ENCODE measurements at regions not wholly inside any gene's neighbourhood (a gene's known extent, or its start where the extent isn't known, plus 50 kb on each side); places are given as distances from the start of the nearest gene placed in this dataset.

DNA sequence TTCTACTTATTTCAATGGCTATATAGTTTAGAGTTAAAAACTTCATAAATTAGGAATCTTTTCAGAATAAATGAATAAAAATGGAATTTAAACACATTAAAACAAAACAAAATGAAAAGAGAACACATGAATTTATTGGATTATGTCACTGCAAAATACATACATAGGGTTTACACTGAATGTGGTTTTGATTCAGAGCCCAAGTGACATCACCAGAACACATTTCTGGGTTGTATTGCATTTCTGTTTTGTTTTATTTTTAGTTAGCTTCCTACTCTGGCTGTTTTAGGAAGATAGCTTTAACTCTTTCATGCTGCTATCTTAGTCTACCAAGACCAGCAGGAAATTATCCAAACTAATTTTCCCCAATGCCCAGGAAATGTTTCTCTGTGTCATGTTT, 1935.0 kb downstream of the EFNA5 start:
- TF ChIP-seq, protein P1, sequence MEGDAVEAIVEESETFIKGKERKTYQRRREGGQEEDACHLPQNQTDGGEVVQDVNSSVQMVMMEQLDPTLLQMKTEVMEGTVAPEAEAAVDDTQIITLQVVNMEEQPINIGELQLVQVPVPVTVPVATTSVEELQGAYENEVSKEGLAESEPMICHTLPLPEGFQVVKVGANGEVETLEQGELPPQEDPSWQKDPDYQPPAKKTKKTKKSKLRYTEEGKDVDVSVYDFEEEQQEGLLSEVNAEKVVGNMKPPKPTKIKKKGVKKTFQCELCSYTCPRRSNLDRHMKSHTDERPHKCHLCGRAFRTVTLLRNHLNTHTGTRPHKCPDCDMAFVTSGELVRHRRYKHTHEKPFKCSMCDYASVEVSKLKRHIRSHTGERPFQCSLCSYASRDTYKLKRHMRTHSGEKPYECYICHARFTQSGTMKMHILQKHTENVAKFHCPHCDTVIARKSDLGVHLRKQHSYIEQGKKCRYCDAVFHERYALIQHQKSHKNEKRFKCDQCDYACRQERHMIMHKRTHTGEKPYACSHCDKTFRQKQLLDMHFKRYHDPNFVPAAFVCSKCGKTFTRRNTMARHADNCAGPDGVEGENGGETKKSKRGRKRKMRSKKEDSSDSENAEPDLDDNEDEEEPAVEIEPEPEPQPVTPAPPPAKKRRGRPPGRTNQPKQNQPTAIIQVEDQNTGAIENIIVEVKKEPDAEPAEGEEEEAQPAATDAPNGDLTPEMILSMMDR (IDR thresholded peaks at IDR 0.05; ENCODE audit: insufficient read depth, low read length, poor library complexity, severe bottlenecking): no peak

DNA sequence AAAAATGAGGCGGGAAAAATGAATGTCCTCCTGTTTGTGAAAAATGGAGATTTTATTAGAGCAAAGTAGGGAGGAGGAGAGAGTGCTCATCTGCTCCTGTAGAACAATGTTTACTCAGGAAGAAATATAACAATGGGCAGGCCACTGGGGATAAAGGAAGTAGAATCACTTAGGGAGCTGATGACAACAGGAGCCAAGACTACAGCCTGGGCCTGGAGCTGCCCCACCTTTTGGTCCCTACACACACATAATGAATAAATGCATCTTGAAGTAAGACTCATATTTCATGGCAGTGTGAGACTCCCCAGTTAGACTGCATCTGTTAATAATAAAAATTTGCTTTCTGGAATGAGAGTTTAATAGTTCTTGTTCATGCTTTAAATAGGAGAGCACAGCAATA, 1939.8 kb downstream of the EFNA5 start:
- TF ChIP-seq, protein P1 (IDR thresholded peaks at IDR 0.05; ENCODE audit: insufficient read depth, low read length, poor library complexity, severe bottlenecking): no peak
- Histone ChIP-seq H3K36me3 (ENCODE audit: control insufficient read depth, insufficient read depth, low read length) (no peaks in the 10 kb centered on the region), H3K4me3 (ENCODE audit: low read depth, low read length) (no peak overlapping the region), H3K27me3 (ENCODE audit: control insufficient read depth, insufficient read depth, low read length) (no peaks in the 10 kb centered on the region)
- no peak for DNase-seq (ENCODE audit: low read depth)

More for the DNA sequence above, 1935.0 kb downstream of the EFNA5 start:
- no peaks in the 10 kb centered on the region for H3K27me3 ChIP-seq (ENCODE audit: control insufficient read depth, insufficient read depth, low read length)
- DNase-seq (ENCODE audit: low read depth): no peak
- no peak overlapping the region for H3K4me3 ChIP-seq (ENCODE audit: low read depth, low read length)
- no peaks in the 10 kb centered on the region for H3K36me3 ChIP-seq (ENCODE audit: control insufficient read depth, insufficient read depth, low read length)

DNA sequence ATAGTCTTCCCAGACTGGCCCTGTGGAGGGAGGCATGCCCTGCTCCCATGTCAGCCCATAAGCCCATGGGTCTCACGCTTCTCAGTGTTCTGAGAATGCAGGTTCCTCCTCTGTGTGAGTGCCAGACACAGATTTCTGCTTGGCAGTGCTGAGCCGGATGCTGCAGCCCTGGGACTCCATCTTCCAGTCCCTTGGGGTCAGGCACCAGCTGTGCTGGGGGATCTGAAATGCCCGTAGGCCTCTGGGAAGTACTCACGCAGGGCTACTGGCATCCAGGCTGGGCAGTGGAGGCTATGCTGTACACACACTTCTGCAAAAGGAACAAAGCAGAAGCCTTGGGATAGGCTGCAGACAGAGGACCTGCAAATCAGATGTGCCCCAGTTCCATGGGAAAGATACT, 1944.6 kb downstream of the EFNA5 start:
- TF ChIP-seq, protein P1 (IDR thresholded peaks at IDR 0.05; ENCODE audit: insufficient read depth, low read length, poor library complexity, severe bottlenecking): no peak
- H3K36me3 ChIP-seq (ENCODE audit: control insufficient read depth, insufficient read depth, low read length): no peaks in the 10 kb centered on the region
- H3K4me3 ChIP-seq (ENCODE audit: low read depth, low read length): no peak overlapping the region
- no peaks in the 10 kb centered on the region for H3K27me3 ChIP-seq (ENCODE audit: control insufficient read depth, insufficient read depth, low read length)
- no peak for DNase-seq (ENCODE audit: low read depth)

DNA sequence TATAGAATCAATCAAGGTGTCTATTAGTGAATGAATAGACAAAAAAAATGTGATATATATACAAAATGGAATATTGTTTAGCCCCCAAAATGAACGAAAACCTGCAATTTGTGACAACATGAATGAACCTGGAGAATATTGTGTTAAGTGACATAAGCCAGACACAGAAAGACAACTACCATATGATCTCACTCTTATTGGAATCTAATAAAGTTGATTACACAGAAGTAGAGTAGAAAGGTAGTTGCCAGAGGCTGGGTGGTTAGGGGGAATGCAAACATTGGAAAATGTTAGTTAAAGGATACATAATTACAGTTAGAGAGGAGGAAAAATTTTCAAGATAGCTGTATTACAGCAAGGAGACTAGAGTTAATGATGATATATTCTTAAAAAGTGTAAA, 1962.3 kb downstream of the EFNA5 start:
- no peaks in the 10 kb centered on the region for H3K36me3 ChIP-seq (ENCODE audit: control insufficient read depth, insufficient read depth, low read length)
- H3K4me3 ChIP-seq (ENCODE audit: low read depth, low read length): no peak overlapping the region
- DNase-seq (ENCODE audit: low read depth): no peak
- TF ChIP-seq, protein P1 (IDR thresholded peaks at IDR 0.05; ENCODE audit: insufficient read depth, low read length, poor library complexity, severe bottlenecking): no peak
- H3K27me3 ChIP-seq (ENCODE audit: control insufficient read depth, insufficient read depth, low read length): no peaks in the 10 kb centered on the region

DNA sequence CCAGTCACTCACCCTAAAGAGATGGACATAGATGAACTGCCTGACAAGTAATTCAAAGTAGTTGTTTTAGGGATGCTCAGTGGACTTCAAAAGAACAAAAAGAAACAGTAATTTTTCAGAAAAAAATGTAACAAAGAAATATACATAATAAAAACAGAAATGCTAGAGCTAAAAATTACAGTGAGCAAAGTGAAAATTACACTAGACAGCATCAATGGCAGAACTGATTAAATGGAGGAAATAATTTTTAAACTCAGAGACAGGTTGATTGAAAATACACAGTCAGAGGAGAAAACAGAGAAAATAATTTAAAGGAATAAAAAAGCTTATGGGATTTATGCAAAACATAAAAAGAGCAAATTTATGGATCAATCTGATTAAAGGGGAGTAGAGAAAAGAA, 1968.4 kb downstream of the EFNA5 start:
- Histone ChIP-seq H3K4me3 (ENCODE audit: low read depth, low read length) (no peak overlapping the region), H3K36me3 (ENCODE audit: control insufficient read depth, insufficient read depth, low read length) (no peaks in the 10 kb centered on the region), H3K27me3 (ENCODE audit: control insufficient read depth, insufficient read depth, low read length) (no peaks in the 10 kb centered on the region)
- TF ChIP-seq, protein P1 (IDR thresholded peaks at IDR 0.05; ENCODE audit: insufficient read depth, low read length, poor library complexity, severe bottlenecking): no peak
- no peak for DNase-seq (ENCODE audit: low read depth)

DNA sequence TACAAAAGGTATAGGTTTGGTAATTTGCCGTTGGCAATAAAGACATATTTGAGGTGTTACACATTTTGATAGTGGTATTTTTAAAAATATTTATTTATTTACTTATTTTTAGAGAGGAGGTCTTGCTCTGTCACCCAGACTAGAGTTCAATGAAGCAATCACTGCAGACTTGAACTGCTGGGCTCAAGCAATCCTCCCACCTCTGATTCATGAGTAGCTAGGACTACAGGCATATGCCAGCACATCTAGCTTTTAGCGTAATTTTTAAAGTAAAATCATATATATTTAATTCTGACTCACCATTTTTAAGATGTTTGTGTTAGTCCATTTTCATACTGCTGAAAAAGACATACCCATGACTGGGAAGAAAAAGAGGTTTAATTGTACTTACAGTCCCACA, 1974.3 kb downstream of the EFNA5 start:
- no peak for DNase-seq (ENCODE audit: low read depth)
- no peaks in the 10 kb centered on the region for H3K36me3 ChIP-seq (ENCODE audit: control insufficient read depth, insufficient read depth, low read length)
- no peaks in the 10 kb centered on the region for H3K27me3 ChIP-seq (ENCODE audit: control insufficient read depth, insufficient read depth, low read length)
- TF ChIP-seq, protein P1 (IDR thresholded peaks at IDR 0.05; ENCODE audit: insufficient read depth, low read length, poor library complexity, severe bottlenecking): no peak
- no peak overlapping the region for H3K4me3 ChIP-seq (ENCODE audit: low read depth, low read length)
